ENCODE measurements at regions not wholly inside any gene's neighbourhood (a gene's known extent, or its start where the extent isn't known, plus 50 kb on each side); places are given as distances from the start of the nearest gene placed in this dataset.

GRCh38 chr2:111705239-111705638, 178.8 kb downstream of the ANAPC1 start:
- DNase-seq: no peak

DNA sequence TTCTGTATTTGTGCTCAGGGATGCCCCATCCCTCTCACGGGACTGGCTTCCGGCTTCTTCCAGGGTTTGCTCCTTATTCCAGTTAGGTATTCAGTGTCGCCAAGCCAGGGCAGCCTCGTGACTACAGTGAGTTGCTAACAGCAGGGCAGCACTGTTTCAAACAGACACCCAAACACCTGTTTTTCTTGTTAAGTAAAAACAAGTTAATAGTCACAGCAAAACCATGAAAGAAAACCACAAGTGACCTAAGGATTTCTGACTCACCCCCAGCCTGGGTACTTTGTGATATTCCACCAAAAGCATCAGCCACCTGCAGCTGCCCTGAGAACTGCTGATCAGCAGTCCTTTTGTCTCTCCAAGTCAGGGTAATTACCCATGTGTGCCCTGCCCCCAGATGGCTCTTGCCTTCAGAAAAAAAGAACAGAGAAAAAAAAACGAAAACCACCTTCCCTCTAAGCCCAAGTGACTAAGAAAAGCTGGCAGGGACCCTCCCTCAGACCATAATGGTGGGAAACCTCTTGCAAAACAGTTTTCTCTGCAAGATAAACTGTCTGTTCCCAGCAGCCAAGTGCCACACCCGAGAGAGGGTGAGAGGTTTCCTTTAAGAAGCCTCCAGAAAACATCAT, 178.2 kb downstream of the ANAPC1 start:
- peak in 1 of 2 donors; percentile 17 for DNase-seq

DNA sequence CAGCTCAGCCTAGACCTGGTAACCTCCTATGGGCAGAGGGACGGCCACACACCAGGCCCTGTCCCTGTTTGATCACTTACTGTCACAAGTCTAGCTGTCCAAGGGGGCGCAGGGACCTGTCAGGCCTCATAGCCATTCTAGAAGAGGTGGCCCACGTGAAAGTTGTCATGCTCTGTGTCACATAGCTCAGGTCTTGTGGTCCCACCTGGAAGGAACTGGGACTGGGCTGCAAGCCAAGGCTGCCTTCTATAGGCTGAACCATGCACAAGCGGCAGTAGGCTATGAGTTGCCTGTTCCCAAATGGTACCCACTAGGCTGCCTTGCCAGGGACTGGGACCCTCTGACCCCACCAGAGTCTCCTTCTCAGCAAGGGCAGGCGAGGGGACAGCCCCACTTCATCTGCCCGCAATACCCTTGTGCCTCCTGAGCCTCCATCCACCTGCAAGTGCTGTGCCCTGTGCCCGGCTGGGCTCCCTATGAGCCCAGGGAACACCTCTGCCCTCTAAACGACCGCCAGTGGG, 177.5 kb downstream of the ANAPC1 start:
- DNase-seq: no peak

DNA sequence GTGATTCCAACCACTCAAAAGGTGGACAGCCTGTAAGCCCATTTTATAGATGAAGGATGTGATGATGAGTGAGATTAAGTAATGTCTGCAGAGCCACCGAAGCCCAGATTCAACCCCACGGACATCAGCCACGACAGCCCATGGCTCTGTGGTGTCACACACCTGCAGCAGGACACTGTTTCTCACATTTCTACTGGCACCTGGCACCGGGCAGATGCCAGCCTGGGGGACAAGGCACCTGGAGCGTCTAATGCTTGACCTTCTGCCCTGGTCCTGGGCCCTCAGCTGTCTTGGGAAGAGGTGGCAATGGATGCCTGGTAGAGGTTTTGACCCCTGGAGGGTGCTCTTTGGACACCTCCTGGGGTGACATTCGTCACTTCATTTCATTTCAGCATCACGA, 176.3 kb downstream of the ANAPC1 start:
- DNase-seq: no peak

GRCh38 chr2:111708476-111709180, 175.4 kb downstream of the ANAPC1 start:
- DNase-seq: no peak

DNA sequence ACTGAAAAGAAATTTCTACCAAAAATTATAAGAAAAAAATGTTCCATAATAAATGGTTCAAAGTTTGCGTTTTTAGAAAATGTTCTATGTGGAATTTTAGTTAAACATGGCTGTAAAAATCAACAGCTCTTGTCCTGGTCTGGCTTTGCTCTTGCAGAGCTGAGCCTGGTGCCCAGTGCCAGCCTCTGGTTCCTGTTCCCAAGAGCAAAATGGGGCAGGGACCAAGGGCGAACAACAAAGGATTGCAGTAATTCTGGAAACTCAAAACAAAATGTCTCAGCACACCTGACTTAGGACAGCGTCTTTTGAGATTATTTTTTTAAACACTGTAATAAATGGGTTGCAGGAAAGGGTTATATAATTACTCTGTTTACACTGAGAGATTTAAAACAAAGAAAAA, 174.7 kb downstream of the ANAPC1 start:
- no peak for DNase-seq

DNA sequence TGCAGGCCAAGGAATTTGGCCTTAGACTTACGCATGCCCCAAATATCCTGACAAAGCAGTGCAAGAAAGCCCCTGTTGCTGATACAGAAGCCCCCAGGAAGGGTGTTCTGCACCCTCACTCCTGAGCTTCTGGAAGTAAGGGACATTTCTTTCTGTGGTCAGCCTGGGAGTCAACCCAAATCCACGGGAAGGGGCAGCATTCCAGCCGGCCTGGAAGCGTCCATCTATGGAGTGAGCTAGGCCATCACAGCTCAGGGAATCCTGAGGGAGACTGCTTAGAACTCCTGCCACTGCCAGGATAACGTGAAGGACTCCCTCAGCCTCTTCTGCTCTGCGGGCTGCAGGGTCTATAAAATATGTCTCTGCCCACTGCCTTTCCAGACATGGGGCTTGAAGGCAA, 173.9 kb downstream of the ANAPC1 start:
- no peak for DNase-seq

- DNase-seq: no peak
Observed at GRCh38 chr2:111710613-111711012, 173.4 kb downstream of the ANAPC1 start.

DNA sequence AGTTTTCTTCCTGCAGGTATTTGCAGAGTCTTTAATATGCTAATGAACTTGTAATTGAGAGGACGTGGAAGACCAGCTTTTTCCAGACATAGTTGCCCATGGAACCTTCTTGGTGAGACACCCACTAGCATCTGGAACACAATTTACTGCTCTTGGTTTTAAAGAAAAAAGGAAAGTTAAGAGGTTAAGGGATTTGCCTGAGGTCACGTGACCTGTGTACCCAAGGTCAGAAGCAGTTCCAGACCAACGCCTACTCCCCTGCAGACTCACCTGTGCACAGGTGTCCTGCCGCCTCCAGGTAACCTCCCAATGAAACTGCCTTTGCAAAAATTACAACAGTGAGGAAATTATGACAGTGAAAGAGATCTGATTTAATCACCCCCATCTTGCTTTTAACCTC, 172.7 kb downstream of the ANAPC1 start:
- no peak for DNase-seq

DNA sequence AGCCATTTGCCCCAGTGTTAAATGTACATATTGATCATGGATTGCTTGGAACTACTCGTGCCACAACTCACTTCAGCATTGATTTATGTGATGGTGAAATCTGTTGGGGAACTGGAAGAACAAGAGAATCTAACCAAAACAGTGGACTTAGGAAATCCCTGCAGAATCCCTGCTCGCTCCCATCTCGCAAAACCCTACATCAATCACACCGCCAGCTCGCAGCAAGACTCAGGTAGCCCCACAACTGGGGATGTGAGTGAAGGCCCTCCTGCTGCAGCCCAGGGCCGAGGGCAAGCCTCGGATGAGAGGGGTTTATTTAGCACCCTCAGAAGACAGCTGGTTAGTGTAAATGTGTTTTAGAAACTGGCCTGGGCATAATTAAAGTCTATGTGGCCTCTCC, 171.6 kb downstream of the ANAPC1 start:
- DNase-seq: no peak

GRCh38 chr2:111712940-111713515, 171.0 kb downstream of the ANAPC1 start:
- DNase-seq: no peak

DNA sequence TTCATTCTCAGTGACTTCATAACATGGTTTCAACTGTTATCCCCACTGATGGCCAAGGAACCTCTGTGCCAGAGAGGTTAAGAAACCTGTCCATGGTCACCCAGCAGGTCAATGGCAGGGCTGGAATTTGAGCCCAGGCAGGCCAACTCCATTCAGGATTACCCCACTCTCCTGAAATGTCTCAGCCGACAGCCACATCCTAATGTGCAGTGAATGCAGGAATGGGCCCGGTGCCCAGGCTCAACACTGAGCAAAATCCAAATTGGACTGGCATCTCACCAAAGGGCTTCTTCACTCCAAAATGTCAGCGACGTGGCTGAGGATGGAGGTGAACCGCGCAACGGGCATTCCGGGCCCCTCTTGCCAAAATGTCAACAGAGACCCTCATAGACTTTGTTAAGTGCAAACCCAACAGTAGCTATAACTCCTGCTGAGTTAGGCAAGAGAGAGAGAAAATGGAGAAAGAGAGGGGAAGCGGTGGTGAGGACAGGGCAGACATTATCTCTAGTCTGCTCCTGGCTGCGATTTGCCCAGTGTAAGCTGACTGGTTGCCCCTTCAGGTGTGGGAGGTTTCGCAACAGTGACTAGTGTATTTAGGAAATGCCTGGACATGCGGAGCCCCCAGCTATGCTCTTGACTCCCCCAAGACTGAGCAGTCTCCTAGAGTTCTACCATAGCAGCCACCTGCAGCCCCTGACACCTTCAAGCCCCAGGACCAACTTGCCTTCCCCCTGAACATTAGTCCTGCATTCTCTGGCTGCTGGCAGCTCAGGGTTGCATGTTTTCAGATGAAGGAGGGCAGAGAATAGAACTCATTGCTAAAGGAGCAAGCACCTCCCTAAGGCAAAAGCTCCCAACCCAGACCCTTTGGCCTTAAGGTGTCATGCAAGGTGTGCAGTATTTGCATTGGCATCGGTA, 167.7 kb downstream of the ANAPC1 start:
- DNase-seq: no peak

- no peak for DNase-seq
Observed at GRCh38 chr2:111716905-111717775, 166.9 kb downstream of the ANAPC1 start.
